H1 (cell line): ENCODE measurements at regions not wholly inside any gene's neighbourhood (a gene's known extent, or its start where the extent isn't known, plus 50 kb on each side); places are given as distances from the start of the nearest gene placed in this dataset.

Experiments
- CTCF ChIA-PET: fragments of 300-600 bp; sonication (Branson Sonifier 250); formaldehyde crosslinking; loops from one replicate; lab custom pipeline; 2021; ENCODE audit not compliant: partially characterized antibody; lab: Charles Lee
- POLR2A ChIA-PET: fragments of 300-600 bp; sonication (Branson Sonifier 250); formaldehyde crosslinking; loops from one replicate; lab custom pipeline; 2021; ENCODE audit warnings: inconsistent platforms; ENCODE audit not compliant: partially characterized antibody; lab: Charles Lee
- DNase-seq, 2 experiments: peaks; one replicate each; pipeline versions ENCODE4 v3.0.0 to v3.0.0-alpha.2; 2010 to 2022; ENCODE audit warnings: low spot score in 2 of 2, low read depth in 1 of 2, mixed read lengths in 1 of 2
- FAIRE-seq: peaks from 2 replicates; lab custom pipeline; 2011; peaks lifted over from hg19 to GRCh38; lab: Jason Lieb, UNC
- H2AFZ ChIP-seq: 2 replicates; pipeline ENCODE4 v1.8.1; 2012; ENCODE audit warnings: low read length, inconsistent platforms
- H2AK5ac ChIP-seq: 2 replicates; pipeline ENCODE4 v1.6.1; 2013; ENCODE audit warnings: low read depth, low read length
- H2BK120ac ChIP-seq: replicated peaks from 2 replicates; pipeline ENCODE3; 2013; ENCODE audit warnings: low read depth, low read length, inconsistent platforms
- H2BK12ac ChIP-seq: 2 replicates; pipeline ENCODE4 v1.6.1; 2013; ENCODE audit warnings: low read depth, low read length
- H2BK15ac ChIP-seq: 2 replicates; pipeline ENCODE4 v1.6.1; 2013; ENCODE audit warnings: low read length
- H2BK20ac ChIP-seq: 2 replicates; pipeline ENCODE4 v1.6.1; 2013; ENCODE audit warnings: low read length
- H2BK5ac ChIP-seq: 2 replicates; pipeline ENCODE4 v1.6.1; 2013; ENCODE audit warnings: low read depth, low read length
- H3K14ac ChIP-seq: 2 replicates; pipeline ENCODE4 v1.6.1; 2013; ENCODE audit warnings: inconsistent platforms; ENCODE audit not compliant: insufficient read length
- H3K18ac ChIP-seq: 2 replicates; pipeline ENCODE4 v1.6.1; 2013; ENCODE audit warnings: low read length; ENCODE audit errors: extremely low read depth
- H3K23ac ChIP-seq: 2 replicates; pipeline ENCODE4 v1.6.1; 2013; ENCODE audit warnings: inconsistent platforms; ENCODE audit not compliant: insufficient read length
- H3K23me2 ChIP-seq: 2 replicates; pipeline ENCODE4 v1.6.1; 2013; ENCODE audit warnings: low read depth, low read length
- H3K27ac ChIP-seq: 2 replicates; pipeline ENCODE4 v1.6.1; 2011; ENCODE audit warnings: low read depth, low read length, inconsistent platforms
- H3K27me3 ChIP-seq, 4 experiments: replicated peaks in 1 of 4; 1 replicate in 1 of 4; 2 replicates in 3 of 4; pipeline versions ENCODE4 v1.6.1 to v1.8.1; 2011 to 2013; ENCODE audit warnings: low read length in 3 of 4, mild to moderate bottlenecking in 3 of 4, inconsistent platforms in 2 of 4, mixed read lengths in 2 of 4, moderate library complexity in 1 of 4; ENCODE audit not compliant: control insufficient read depth in 3 of 4, insufficient read depth in 3 of 4; ENCODE audit errors: extremely low read depth in 1 of 4
- H3K36me3 ChIP-seq, 4 experiments: 2 replicates each; pipeline versions ENCODE4 v1.6.1 to v1.8.1; 2011 to 2013; ENCODE audit warnings: mild to moderate bottlenecking in 4 of 4, low read length in 3 of 4, moderate library complexity in 2 of 4, control low read depth in 1 of 4, inconsistent platforms in 1 of 4; ENCODE audit not compliant: insufficient read depth in 4 of 4, control insufficient read depth in 2 of 4
- H3K4ac ChIP-seq: replicated peaks from 2 replicates; pipeline ENCODE3; 2013; ENCODE audit warnings: low read length, low read depth, mixed read lengths, inconsistent platforms; ENCODE audit not compliant: insufficient read length
- H3K4me1 ChIP-seq, 4 experiments: replicated peaks in 1 of 4; 1 replicate in 1 of 4; 2 replicates in 3 of 4; pipeline versions ENCODE4 v1.6.1 to v1.8.1; 2011 to 2013; ENCODE audit warnings: low read length in 3 of 4, inconsistent platforms in 2 of 4, mixed read lengths in 1 of 4; ENCODE audit not compliant: insufficient read depth in 4 of 4, control insufficient read depth in 3 of 4
- H3K4me2 ChIP-seq, 2 experiments: 2 replicates each; pipeline versions ENCODE4 v1.6.1 to v1.8.1; 2011 to 2013; ENCODE audit warnings: low read depth in 2 of 2, low read length in 2 of 2, control low read depth in 1 of 2, inconsistent platforms in 1 of 2, mild to moderate bottlenecking in 1 of 2; ENCODE audit not compliant: insufficient read depth in 1 of 2
- H3K4me3 ChIP-seq, 4 experiments: fragments of 200-600, 300-600 bp in 1 of 4; sonication (generic), shearing (Covaris generic), sonication (Bioruptor Twin) in 1 of 4; 2 replicates each; pipeline versions ENCODE4 v1.5.1 to v1.8.1; 2011 to 2016; ENCODE audit warnings: low read length in 4 of 4, low read depth in 3 of 4, control low read depth in 2 of 4, inconsistent platforms in 2 of 4, mild to moderate bottlenecking in 2 of 4, mixed read lengths in 1 of 4, moderate library complexity in 1 of 4; ENCODE audit not compliant: insufficient read depth in 2 of 4; ENCODE audit errors: extremely low read depth in 1 of 4
- H3K56ac ChIP-seq: replicated peaks from 2 replicates; pipeline ENCODE3; 2013; ENCODE audit warnings: low read depth, mild to moderate bottlenecking, mixed read lengths, low read length, inconsistent platforms; ENCODE audit not compliant: insufficient read length
- H3K79me1 ChIP-seq: 2 replicates; pipeline ENCODE4 v1.6.1; 2013; ENCODE audit warnings: low read depth, low read length, control low read depth
- H3K79me2 ChIP-seq, 2 experiments: 2 replicates each; pipeline versions ENCODE4 v1.6.1 to v1.8.1; 2012 to 2013; ENCODE audit warnings: low read length in 2 of 2, mild to moderate bottlenecking in 2 of 2, inconsistent platforms in 1 of 2; ENCODE audit not compliant: insufficient read depth in 2 of 2, control insufficient read depth in 1 of 2
- H3K9ac ChIP-seq, 4 experiments: replicated peaks in 1 of 4; 1 replicate in 1 of 4; 2 replicates in 3 of 4; pipeline versions ENCODE4 v1.6.1 to v1.8.1; 2011 to 2013; ENCODE audit warnings: low read depth in 3 of 4, low read length in 3 of 4, control low read depth in 2 of 4, mild to moderate bottlenecking in 2 of 4, moderate library complexity in 2 of 4, inconsistent platforms in 1 of 4; ENCODE audit errors: extremely low read depth in 1 of 4
- H3K9me3 ChIP-seq, 2 experiments: 2 replicates each; pipeline versions ENCODE4 v1.6.1 to v1.8.1; 2012 to 2013; ENCODE audit warnings: mild to moderate bottlenecking in 2 of 2, moderate library complexity in 2 of 2, control low read depth in 1 of 2, inconsistent platforms in 1 of 2, low read depth in 1 of 2, low read length in 1 of 2, mixed read lengths in 1 of 2; ENCODE audit not compliant: insufficient read depth in 2 of 2
- H4K20me1 ChIP-seq, 2 experiments: replicated peaks in 1 of 2; 2 replicates each; pipeline versions ENCODE3 to v1.8.1; 2011 to 2013; ENCODE audit warnings: inconsistent platforms in 2 of 2, low read length in 2 of 2, mild to moderate bottlenecking in 1 of 2; ENCODE audit not compliant: insufficient read depth in 2 of 2, control insufficient read depth in 1 of 2
- H4K5ac ChIP-seq: 2 replicates; pipeline ENCODE4 v1.6.1; 2013; ENCODE audit warnings: low read length, low read depth, mixed read lengths, inconsistent platforms; ENCODE audit not compliant: insufficient read length
- H4K8ac ChIP-seq: 2 replicates; pipeline ENCODE4 v1.8.0; 2013; ENCODE audit warnings: mild to moderate bottlenecking, moderate library complexity, low read length, inconsistent platforms; ENCODE audit not compliant: insufficient read depth; ENCODE audit errors: extremely low read depth
- H4K91ac ChIP-seq: replicated peaks from 2 replicates; pipeline ENCODE3; 2013; ENCODE audit warnings: low read length, mixed read lengths, inconsistent platforms; ENCODE audit not compliant: insufficient read length
- ATF3 ChIP-seq: IDR thresholded peaks from 2 replicates; pipeline ENCODE4 v1.6.1; 2011; ENCODE audit warnings: low read depth, mild to moderate bottlenecking, low read length; ENCODE audit not compliant: insufficient read depth
- CREB1 ChIP-seq: IDR thresholded peaks from 2 replicates; pipeline ENCODE4 v1.6.1; 2012; ENCODE audit warnings: inconsistent platforms
- KDM5A ChIP-seq: fragments of 200-600 bp; IDR thresholded peaks from 2 replicates; pipeline ENCODE4 v1.7.1; 2012; ENCODE audit warnings: mild to moderate bottlenecking, low read length, inconsistent platforms, mixed read lengths
- PHF8 ChIP-seq: fragments of 200-600 bp; sonication (generic); conservative IDR thresholded peaks from 2 replicates; pipeline ENCODE4 v1.7.1; 2012; ENCODE audit warnings: low read depth, mild to moderate bottlenecking, inconsistent platforms, low read length, moderate library complexity
- POU5F1 ChIP-seq: IDR thresholded peaks from 2 replicates; pipeline ENCODE4 v1.6.1; 2011; ENCODE audit warnings: low read depth, mild to moderate bottlenecking, low read length, moderate library complexity
- RBBP5 ChIP-seq: IDR thresholded peaks from 2 replicates; pipeline ENCODE4 v1.7.1; 2012; ENCODE audit warnings: low read depth, mild to moderate bottlenecking, inconsistent platforms, low read length, moderate library complexity, borderline replicate concordance
- RNF2 ChIP-seq: fragments of 200-900, 300-1000 bp; sonication (generic); IDR thresholded peaks from 2 replicates; pipeline ENCODE4 v1.7.1; 2016; ENCODE audit warnings: borderline replicate concordance, low read depth, mild to moderate bottlenecking, antibody characterized with exemption, low read length; ENCODE audit not compliant: poor library complexity, severe bottlenecking; ENCODE audit errors: missing control alignments
- RXRA ChIP-seq: IDR thresholded peaks from 2 replicates; pipeline ENCODE4 v1.6.1; 2011; ENCODE audit warnings: low read depth, mild to moderate bottlenecking, low read length, moderate library complexity; ENCODE audit not compliant: insufficient read depth
- SRF ChIP-seq: IDR thresholded peaks from 2 replicates; pipeline ENCODE4 v1.6.1; 2011; ENCODE audit warnings: mild to moderate bottlenecking, low read depth, low read length, moderate library complexity
- YY1 ChIP-seq: IDR thresholded peaks from 2 replicates; pipeline ENCODE4 v1.6.1; 2011; ENCODE audit warnings: low read depth, mild to moderate bottlenecking, low read length
- WGBS, 2 experiments: shearing (Covaris generic) in 1 of 2; methylation state at CpG; one replicate each; pipeline versions ENCODE4 v1.1.6 to v1.1.7; 2013 to 2015; ENCODE audit warnings: low lambda C conversion rate in 2 of 2, mixed read lengths in 2 of 2, inconsistent platforms in 1 of 2, low coverage in 1 of 2, missing lambda C conversion rate in 1 of 2; ENCODE audit not compliant: insufficient replicate concordance in 2 of 2, insufficient coverage in 1 of 2, insufficient read length in 1 of 2; ENCODE audit errors: extremely low coverage in 1 of 2, missing lambda C conversion rate in 1 of 2; 5-methylcytosine and 5-hydroxymethylcytosine counted together

GRCh38 chr2:128376241-128377041, 57.8 kb upstream of the HS6ST1 start:
- no peak overlapping the region for H3K56ac ChIP-seq
- H4K5ac ChIP-seq: no peak overlapping the region
- H3K9me3 ChIP-seq: no peaks in the 10 kb centered on the region
- peak in 1 of 2 experiments; percentile 36 for DNase-seq
- CTCF ChIA-PET: interaction anchor here (1.0 to 5.6 kb wide), 5 partner anchors 7 to 93 kb away, joined by 3 to 29 read pairs (median 5); no protein-coding TSS in a partner anchor
- peaks cover 0 to 19% (median 5%) of the 10 kb centered on the region in 4 experiments; a peak in 4 of 7 replicates for H3K4me1 ChIP-seq
- no peak overlapping the region for H3K4me3 ChIP-seq
- H2AFZ ChIP-seq: no peak overlapping the region
- no peak overlapping the region for H3K14ac ChIP-seq
- no peaks in the 10 kb centered on the region for H3K79me2 ChIP-seq
- no peak overlapping the region; the same call in 1 of the 2 replicates for H2BK15ac ChIP-seq
- no peaks in the 10 kb centered on the region for H3K23me2 ChIP-seq
- H2AK5ac ChIP-seq: no peak overlapping the region
- no peaks in the 10 kb centered on the region for H3K36me3 ChIP-seq
- H3K4ac ChIP-seq: no peak overlapping the region
- H3K18ac ChIP-seq: peak overlapping the region; percentile 6; the same call in 1 of the 2 replicates
- H3K9ac ChIP-seq: no peak overlapping the region
- no peak overlapping the region for H4K8ac ChIP-seq
- no peak overlapping the region for H4K91ac ChIP-seq
- no peaks in the 10 kb centered on the region for H4K20me1 ChIP-seq
- peaks cover 0 to 5% (median 0%) of the 10 kb centered on the region in 4 experiments; a peak in 4 of 7 replicates for H3K27me3 ChIP-seq
- H3K79me1 ChIP-seq: no peaks in the 10 kb centered on the region
- no peak overlapping the region; the same call in 1 of the 2 replicates for H3K27ac ChIP-seq
- no peak overlapping the region for H2BK120ac ChIP-seq
- no peak overlapping the region for H3K4me2 ChIP-seq
- 0 out of 2 replicates have a peak overlapping the region, but pooled peaks have one; percentile 75 for H2BK12ac ChIP-seq
- FAIRE-seq: no peak
- H2BK20ac ChIP-seq: peak overlapping the region; percentile 61; the same call in 1 of the 2 replicates
- WGBS, 2 experiments: 88% methylated on average over 17 of the region's 17 CpGs; no CpG with 5 or more reads in 1 of the 2 experiments
- 0 out of 2 replicates have a peak overlapping the region, but pooled peaks have one; percentile 66 for H2BK5ac ChIP-seq
- no peak for TF ChIP-seq ATF3
- TF ChIP-seq RBBP5: no peak
- TF ChIP-seq SRF: no peak
- no peak for TF ChIP-seq RNF2
- TF ChIP-seq YY1: no peak
- TF ChIP-seq CREB1: no peak
- TF ChIP-seq RXRA: no peak
- TF ChIP-seq POU5F1: no peak
- TF ChIP-seq PHF8: no peak
- TF ChIP-seq KDM5A: no peak
- H3K23ac ChIP-seq: no peak overlapping the region
- POLR2A ChIA-PET: interaction anchor here (0.6 kb wide), 1 partner anchor 269 kb away, joined by 3 read pairs; no protein-coding TSS in a partner anchor
